HepG2 (cell line): ENCODE measurements at regions not wholly inside any gene's neighbourhood (a gene's known extent, or its start where the extent isn't known, plus 50 kb on each side); places are given as distances from the start of the nearest gene placed in this dataset.

ENCODE experiments used
- ZBTB8A ChIP-seq: sonication (generic); formaldehyde crosslinking; IDR thresholded peaks from 2 replicates; pipeline ENCODE4 v1.4.0; 2020; ENCODE audit warnings: mild to moderate bottlenecking, low read depth, missing genetic modification reagents, borderline replicate concordance
- ZNF317 ChIP-seq: sonication (generic); formaldehyde crosslinking; IDR thresholded peaks from 2 replicates; pipeline ENCODE4 v1.5.0; 2020; ENCODE audit warnings: mild to moderate bottlenecking, missing genetic modification reagents

- TF ChIP-seq ZBTB8A (CRISPR knock-in tag) = no peak
- TF ChIP-seq ZNF317 (CRISPR knock-in tag) = no peak
Observed at GRCh38 chr16:50458667-50459495, 89.3 kb upstream of the NKD1 start.
